ENCODE measurements at regions not wholly inside any gene's neighbourhood (a gene's known extent, or its start where the extent isn't known, plus 50 kb on each side); places are given as distances from the start of the nearest gene placed in this dataset.

- TF ChIP-seq CTCF (IDR thresholded peaks at IDR 0.05): no peak
- no peak for TF ChIP-seq POLR2A (IDR thresholded peaks at IDR 0.05)
Observed at GRCh38 chr5:143692342-143692741, 119.6 kb upstream of the HMHB1 start.

Data from uterus (tissue), 2 donors.